Neural cell (in vitro differentiated cells): ENCODE measurements at regions not wholly inside any gene's neighbourhood (a gene's known extent, or its start where the extent isn't known, plus 50 kb on each side); places are given as distances from the start of the nearest gene placed in this dataset.

ENCODE experiments used
- H2AFZ ChIP-seq: fragments of 200-600, 300-800 bp; sonication (generic), shearing (Covaris generic); 2 replicates; pipeline ENCODE4 v1.6.0; 2014; ENCODE audit warnings: low read depth, mild to moderate bottlenecking, antibody characterized with exemption, low read length, moderate library complexity
- H3F3A ChIP-seq: fragments of 200-600 bp; shearing (Covaris generic); 2 replicates; pipeline ENCODE4 v1.6.1; 2016; ENCODE audit warnings: mild to moderate bottlenecking, moderate library complexity, mixed read lengths, antibody characterized with exemption, low read length; ENCODE audit not compliant: insufficient read depth, poor library complexity, severe bottlenecking
- H3K27ac ChIP-seq: fragments of 200-600, 300-800 bp; sonication (generic), shearing (Covaris generic); 2 replicates; pipeline ENCODE4 v1.5.1; 2014; ENCODE audit warnings: mild to moderate bottlenecking, low read length, moderate library complexity
- H3K27me3 ChIP-seq: fragments of 300-800, 200-600 bp; sonication (generic), shearing (Covaris generic); 2 replicates; pipeline ENCODE4 v1.6.0; 2014; ENCODE audit warnings: mild to moderate bottlenecking, low read depth, low read length, moderate library complexity; ENCODE audit not compliant: insufficient read depth
- H3K36me3 ChIP-seq: fragments of 300-800, 200-600 bp; sonication (generic), shearing (Covaris generic); 2 replicates; pipeline ENCODE4 v1.5.1; 2014; ENCODE audit warnings: mild to moderate bottlenecking, antibody characterized with exemption, low read length, moderate library complexity; ENCODE audit not compliant: insufficient read depth
- H3K4me2 ChIP-seq: fragments of 300-800, 200-600 bp; sonication (generic), shearing (Covaris generic); 2 replicates; pipeline ENCODE4 v1.6.0; 2014; ENCODE audit warnings: mild to moderate bottlenecking, low read length
- H3K4me3 ChIP-seq: fragments of 300-800, 200-600 bp; sonication (generic), shearing (Covaris generic); 2 replicates; pipeline ENCODE4 v1.5.1; 2014; ENCODE audit warnings: mild to moderate bottlenecking, low read length, moderate library complexity
- H3K79me2 ChIP-seq: fragments of 200-600 bp; shearing (Covaris generic); replicated peaks from 2 replicates; pipeline ENCODE4 v1.6.0; 2014; ENCODE audit warnings: mild to moderate bottlenecking, low read length, moderate library complexity; ENCODE audit not compliant: insufficient read depth
- H3K9ac ChIP-seq: fragments of 300-800, 200-600 bp; sonication (generic), shearing (Covaris generic); 2 replicates; pipeline ENCODE4 v1.6.1; 2016; ENCODE audit warnings: mild to moderate bottlenecking, low read length, mixed read lengths
- H3K9me2 ChIP-seq: fragments of 200-600 bp; shearing (Covaris generic); 2 replicates; pipeline ENCODE4 v1.6.1; 2016; ENCODE audit warnings: mild to moderate bottlenecking, low read length, mixed read lengths; ENCODE audit not compliant: insufficient read depth
- H3K9me3 ChIP-seq: fragments of 200-600, 300-800 bp; sonication (generic), shearing (Covaris generic); 2 replicates; pipeline ENCODE4 v1.6.1; 2016; ENCODE audit warnings: mild to moderate bottlenecking, mixed run types, low read length, moderate library complexity, mixed read lengths
- H4K20me1 ChIP-seq: fragments of 200-600 bp; shearing (Covaris generic); 2 replicates; pipeline ENCODE4 v1.6.1; 2016; ENCODE audit warnings: mild to moderate bottlenecking, mixed run types; ENCODE audit not compliant: insufficient read depth
- CTCF ChIP-seq: fragments of 450-650 bp; IDR thresholded peaks from 2 replicates; pipeline ENCODE4 v1.5.1; 2014; ENCODE audit warnings: antibody characterized with exemption, mild to moderate bottlenecking, moderate library complexity; ENCODE audit not compliant: poor library complexity, severe bottlenecking
- EP300 ChIP-seq: fragments of 450-650 bp; conservative IDR thresholded peaks from 2 replicates; pipeline ENCODE4 v1.6.1; 2014; ENCODE audit warnings: antibody characterized with exemption, mild to moderate bottlenecking, moderate library complexity; ENCODE audit not compliant: poor library complexity, severe bottlenecking
- EZH2 ChIP-seq: fragments of 200-600, 300-800 bp; shearing (Covaris generic), sonication (generic); IDR thresholded peaks from 2 replicates; pipeline ENCODE4 v1.6.1; 2014; ENCODE audit warnings: antibody characterized with exemption, low read length, borderline replicate concordance, mild to moderate bottlenecking; ENCODE audit not compliant: insufficient read depth, poor library complexity, severe bottlenecking
- MXI1 ChIP-seq: fragments of 450-650 bp; conservative IDR thresholded peaks from 2 replicates; pipeline ENCODE4 v1.6.1; 2014; ENCODE audit warnings: antibody characterized with exemption, mild to moderate bottlenecking; ENCODE audit not compliant: poor library complexity, severe bottlenecking
- POLR2AphosphoS5 ChIP-seq: IDR thresholded peaks from 2 replicates; pipeline ENCODE4 v1.6.1; 2012
- RAD21 ChIP-seq: fragments of 450-650 bp; conservative IDR thresholded peaks from 2 replicates; pipeline ENCODE4 v1.6.1; 2014; ENCODE audit warnings: antibody characterized with exemption, mild to moderate bottlenecking, moderate library complexity
- SMC3 ChIP-seq: fragments of 450-650 bp; conservative IDR thresholded peaks from 2 replicates; pipeline ENCODE4 v1.6.1; 2014; ENCODE audit warnings: antibody characterized with exemption, mild to moderate bottlenecking, moderate library complexity; ENCODE audit not compliant: poor library complexity
- TAF1 ChIP-seq: IDR thresholded peaks from 2 replicates; pipeline ENCODE4 v1.6.1; 2012; ENCODE audit warnings: low read depth
- TF ChIP-seq, protein P1 (sequence below): IDR thresholded peaks from 2 replicates; pipeline ENCODE4 v1.6.1; 2012; ENCODE audit warnings: borderline replicate concordance

- Histone ChIP-seq H3K79me2 (no peaks in the 10 kb centered on the region), H3K9ac (no peak overlapping the region), H3K36me3 (no peaks in the 10 kb centered on the region), H3K4me2 (no peak overlapping the region), H3K4me3 (no peak overlapping the region), H4K20me1 (no peaks in the 10 kb centered on the region), H2AFZ (no peak overlapping the region), H3K9me2 (no peaks in the 10 kb centered on the region), H3K27ac (no peak overlapping the region), H3F3A (no peaks in the 10 kb centered on the region), H3K27me3 (no peaks in the 10 kb centered on the region), H3K9me3 (no peaks in the 10 kb centered on the region)
- TF ChIP-seq POLR2AphosphoS5 (no peak), TAF1 (no peak), MXI1 (no peak), EP300 (no peak), CTCF (no peak), RAD21 (no peak), EZH2 (no peak), SMC3 (no peak)
- TF ChIP-seq, protein P1, sequence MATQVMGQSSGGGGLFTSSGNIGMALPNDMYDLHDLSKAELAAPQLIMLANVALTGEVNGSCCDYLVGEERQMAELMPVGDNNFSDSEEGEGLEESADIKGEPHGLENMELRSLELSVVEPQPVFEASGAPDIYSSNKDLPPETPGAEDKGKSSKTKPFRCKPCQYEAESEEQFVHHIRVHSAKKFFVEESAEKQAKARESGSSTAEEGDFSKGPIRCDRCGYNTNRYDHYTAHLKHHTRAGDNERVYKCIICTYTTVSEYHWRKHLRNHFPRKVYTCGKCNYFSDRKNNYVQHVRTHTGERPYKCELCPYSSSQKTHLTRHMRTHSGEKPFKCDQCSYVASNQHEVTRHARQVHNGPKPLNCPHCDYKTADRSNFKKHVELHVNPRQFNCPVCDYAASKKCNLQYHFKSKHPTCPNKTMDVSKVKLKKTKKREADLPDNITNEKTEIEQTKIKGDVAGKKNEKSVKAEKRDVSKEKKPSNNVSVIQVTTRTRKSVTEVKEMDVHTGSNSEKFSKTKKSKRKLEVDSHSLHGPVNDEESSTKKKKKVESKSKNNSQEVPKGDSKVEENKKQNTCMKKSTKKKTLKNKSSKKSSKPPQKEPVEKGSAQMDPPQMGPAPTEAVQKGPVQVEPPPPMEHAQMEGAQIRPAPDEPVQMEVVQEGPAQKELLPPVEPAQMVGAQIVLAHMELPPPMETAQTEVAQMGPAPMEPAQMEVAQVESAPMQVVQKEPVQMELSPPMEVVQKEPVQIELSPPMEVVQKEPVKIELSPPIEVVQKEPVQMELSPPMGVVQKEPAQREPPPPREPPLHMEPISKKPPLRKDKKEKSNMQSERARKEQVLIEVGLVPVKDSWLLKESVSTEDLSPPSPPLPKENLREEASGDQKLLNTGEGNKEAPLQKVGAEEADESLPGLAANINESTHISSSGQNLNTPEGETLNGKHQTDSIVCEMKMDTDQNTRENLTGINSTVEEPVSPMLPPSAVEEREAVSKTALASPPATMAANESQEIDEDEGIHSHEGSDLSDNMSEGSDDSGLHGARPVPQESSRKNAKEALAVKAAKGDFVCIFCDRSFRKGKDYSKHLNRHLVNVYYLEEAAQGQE, result no peak
Measured at GRCh38 chr18:27558388-27559155, 373.5 kb upstream of the CHST9 start.

- no peak overlapping the region for H3K4me3 ChIP-seq
- no peaks in the 10 kb centered on the region for H3K9me2 ChIP-seq
- H4K20me1 ChIP-seq, result no peaks in the 10 kb centered on the region
- no peak for TF ChIP-seq EP300
- TF ChIP-seq SMC3, result no peak
- TF ChIP-seq TAF1, result no peak
- no peak for TF ChIP-seq POLR2AphosphoS5
- TF ChIP-seq CTCF, result no peak
- TF ChIP-seq EZH2, result no peak
- no peak for TF ChIP-seq RAD21
- TF ChIP-seq MXI1, result no peak
- TF ChIP-seq, protein P1, result no peak
- no peaks in the 10 kb centered on the region for H3K36me3 ChIP-seq
- H3K79me2 ChIP-seq, result no peaks in the 10 kb centered on the region
- no peak overlapping the region for H3K9ac ChIP-seq
- no peak overlapping the region for H3K4me2 ChIP-seq
- no peaks in the 10 kb centered on the region for H3F3A ChIP-seq
- H2AFZ ChIP-seq, result no peak overlapping the region
- no peaks in the 10 kb centered on the region for H3K9me3 ChIP-seq
- no peaks in the 10 kb centered on the region for H3K27me3 ChIP-seq
- H3K27ac ChIP-seq, result no peak overlapping the region
Measured at GRCh38 chr18:27556741-27557140, 371.6 kb upstream of the CHST9 start.
